HL-60 (cell line): ENCODE measurements at regions not wholly inside any gene's neighbourhood (a gene's known extent, or its start where the extent isn't known, plus 50 kb on each side); places are given as distances from the start of the nearest gene placed in this dataset.

Source experiments
- CTCF ChIP-seq: IDR thresholded peaks from one replicate; pipeline ENCODE4 v1.5.1; 2011; ENCODE audit warnings: low read length, control low read depth, inconsistent platforms; ENCODE audit not compliant: insufficient read depth
- GABPA ChIP-seq: IDR thresholded peaks from 2 replicates; pipeline ENCODE4 v1.6.1; 2012; ENCODE audit warnings: low read depth

GRCh38 chr15:46938169-46938568 lies 779.1 kb upstream of the SEMA6D start:
- no peak for TF ChIP-seq CTCF
- TF ChIP-seq GABPA, result no peak
